ENCODE measurements at regions not wholly inside any gene's neighbourhood (a gene's known extent, or its start where the extent isn't known, plus 50 kb on each side); places are given as distances from the start of the nearest gene placed in this dataset.

GRCh38 chr20:40268321-40269075 is 420.5 kb downstream of the MAFB start:
- no peak for DNase-seq (ENCODE audit: low spot score)
- intact Hi-C loops (cut with DNase I) = no loop called here

DNA sequence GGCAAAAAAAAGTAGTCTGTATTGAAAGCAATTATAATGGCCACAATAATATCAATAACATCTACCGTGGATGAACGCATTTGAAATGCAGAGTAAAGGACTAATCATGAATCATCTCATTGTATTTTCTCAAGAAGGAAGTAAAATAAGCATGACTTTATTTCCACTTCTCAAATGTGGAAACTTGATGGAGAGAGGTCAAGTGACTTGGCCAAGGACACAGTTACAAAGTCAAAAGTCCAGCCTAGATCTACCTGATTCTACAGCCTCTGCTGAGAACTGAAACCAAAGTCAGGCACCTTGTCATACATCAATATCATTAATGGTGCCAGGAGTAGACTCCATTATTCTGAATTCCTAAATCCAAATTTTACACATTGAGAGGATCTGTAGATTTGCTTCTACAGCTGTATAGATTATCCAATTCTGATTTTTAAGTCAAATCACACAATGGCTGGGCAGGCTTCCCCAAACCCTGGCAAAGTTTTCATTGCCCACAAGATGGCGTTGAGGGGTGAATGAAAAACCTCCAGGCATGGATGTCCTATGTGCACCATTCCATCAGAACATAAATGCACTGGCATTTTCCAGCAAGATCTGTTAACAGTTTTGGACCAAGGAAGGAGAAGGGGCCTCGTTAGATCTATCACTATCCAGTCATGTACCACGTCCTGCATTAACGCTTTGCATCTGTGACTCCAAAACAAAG is 423.1 kb downstream of the MAFB start:
- no peak for DNase-seq (ENCODE audit: low spot score)
- intact Hi-C loops (cut with DNase I) = no loop called here

GRCh38 chr20:40262219-40262618 is 426.8 kb downstream of the MAFB start:
- intact Hi-C loops (cut with DNase I) = no loop called here
- no peak for DNase-seq (ENCODE audit: low spot score)

GRCh38 chr20:40258931-40259330 is 430.1 kb downstream of the MAFB start:
- intact Hi-C loops (cut with DNase I) = no loop called here

GRCh38 chr20:40257763-40258162 is 431.3 kb downstream of the MAFB start:
- intact Hi-C loops (cut with DNase I) = no loop called here
- no peak for DNase-seq (ENCODE audit: low spot score)

More at GRCh38 chr20:40258931-40259330, 430.1 kb downstream of the MAFB start:
- no peak for DNase-seq (ENCODE audit: low spot score)

DNA sequence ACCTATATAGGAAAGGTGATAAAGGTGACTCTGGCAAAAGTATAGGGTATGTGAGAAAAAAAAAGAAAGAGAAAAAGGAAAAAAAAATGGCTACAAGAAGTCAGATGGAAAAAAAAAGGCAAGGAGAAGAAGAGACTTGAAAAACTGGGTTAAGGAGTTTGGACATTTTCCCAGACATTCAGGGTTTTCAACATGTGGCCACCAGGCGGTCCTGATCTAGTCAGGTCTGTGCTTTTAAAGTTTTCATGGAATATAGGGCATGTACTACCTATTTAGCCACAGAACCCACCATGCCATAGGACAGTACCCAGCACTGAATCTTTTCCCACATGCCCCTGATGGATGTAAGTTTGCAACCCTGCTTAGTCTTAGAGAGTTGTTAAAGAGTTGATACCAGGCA is 433.7 kb downstream of the MAFB start:
- intact Hi-C loops (cut with DNase I) = no loop called here
- no peak for DNase-seq (ENCODE audit: low spot score)

- DNase-seq (ENCODE audit: low spot score) = no peak
These were observed 434.8 kb downstream of the MAFB start for GRCh38 chr20:40254023-40254772.

GRCh38 chr20:40251284-40251932 is 437.6 kb downstream of the MAFB start:
- intact Hi-C loops (cut with DNase I) = no loop called here
- no peak for DNase-seq (ENCODE audit: low spot score)

More at GRCh38 chr20:40254023-40254772, 434.8 kb downstream of the MAFB start:
- intact Hi-C loops (cut with DNase I) = no loop called here

DNA sequence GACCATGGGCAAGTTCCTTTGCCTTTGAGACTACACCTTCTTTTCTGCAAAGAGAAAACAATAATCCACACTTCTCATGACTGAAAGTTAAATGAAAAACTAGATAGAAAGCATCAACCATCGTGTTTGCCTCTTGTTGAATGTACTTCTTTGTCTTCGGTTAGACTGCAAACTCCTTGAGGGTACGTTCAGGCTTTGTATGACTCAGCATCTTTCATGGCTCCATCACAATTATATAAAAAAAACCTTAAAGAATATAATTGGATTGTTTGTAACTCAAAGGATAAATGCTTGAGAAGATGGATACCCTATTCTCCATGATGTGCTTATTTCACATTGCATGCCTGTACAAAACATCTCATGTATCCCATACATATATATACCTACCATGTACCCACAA is 439.2 kb downstream of the MAFB start:
- no peak for DNase-seq (ENCODE audit: low spot score)
- intact Hi-C loops (cut with DNase I) = no loop called here

- intact Hi-C loops (cut with DNase I) = no loop called here
- DNase-seq (ENCODE audit: low spot score) = no peak
These were observed 443.2 kb downstream of the MAFB start for GRCh38 chr20:40245829-40246228.

DNA sequence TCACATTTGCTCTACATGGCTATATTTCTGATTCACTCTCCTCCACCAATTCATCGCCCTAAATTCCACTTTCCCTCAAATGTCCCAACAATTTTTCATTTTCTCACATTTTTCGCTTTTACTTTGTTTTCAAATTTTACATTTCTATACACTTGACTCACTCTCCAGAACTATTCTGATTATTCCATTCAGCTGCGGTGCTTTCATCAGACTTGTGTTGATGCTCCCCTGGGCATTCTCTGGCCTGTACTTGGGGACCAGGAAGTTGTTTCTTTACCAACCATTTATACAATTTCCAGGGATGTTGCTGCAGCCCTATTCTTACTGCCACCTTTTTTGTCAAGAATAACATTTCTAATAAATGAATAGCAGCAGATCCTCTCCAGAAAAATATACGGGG is 444.8 kb downstream of the MAFB start:
- DNase-seq (ENCODE audit: low spot score) = no peak
- intact Hi-C loops (cut with DNase I) = no loop called here

- intact Hi-C loops (cut with DNase I) = no loop called here
- no peak for DNase-seq (ENCODE audit: low spot score)
These were observed 447.3 kb downstream of the MAFB start for GRCh38 chr20:40241596-40242343.

DNA sequence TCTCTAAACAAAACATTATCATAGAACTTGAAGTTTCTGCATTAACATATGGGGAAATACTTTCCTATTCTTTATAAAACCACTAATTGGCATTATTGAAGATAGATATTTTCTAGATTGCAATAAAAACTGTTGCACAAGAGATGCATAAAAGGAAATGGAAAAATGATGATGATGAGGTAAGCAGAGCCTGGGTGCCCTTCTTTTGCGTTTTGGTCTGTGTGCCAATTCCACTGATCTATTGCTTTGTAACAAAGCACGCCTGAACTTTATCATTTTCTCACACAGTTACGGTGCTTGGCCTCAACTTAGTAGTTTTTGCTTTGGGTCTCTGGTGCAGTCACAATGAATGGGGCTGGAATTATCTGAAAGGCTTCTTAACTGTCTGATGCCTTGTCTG is 450.5 kb downstream of the MAFB start:
- intact Hi-C loops (cut with DNase I) = no loop called here
- DNase-seq (ENCODE audit: low spot score) = no peak

DNA sequence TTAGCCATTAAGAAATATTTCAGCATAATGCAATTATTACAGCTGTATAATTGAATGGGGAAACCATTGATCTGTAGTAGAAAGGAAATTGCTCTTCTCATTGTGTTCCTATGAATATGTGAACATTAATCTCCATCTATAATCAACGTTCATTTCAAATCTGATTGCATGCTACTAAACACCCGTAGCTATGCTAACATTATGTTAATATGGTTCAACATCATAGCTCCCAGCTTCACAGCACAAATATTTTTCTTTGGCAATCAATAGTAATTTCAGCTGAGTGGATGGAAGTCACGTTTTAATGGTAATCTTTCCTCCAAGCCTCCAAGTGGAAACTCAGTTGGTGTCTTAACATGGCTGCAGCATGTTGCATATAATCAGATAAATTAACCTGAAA is 454.4 kb downstream of the MAFB start:
- intact Hi-C loops (cut with DNase I) = no loop called here
- DNase-seq (ENCODE audit: low spot score) = no peak

GRCh38 chr20:40233406-40233805 is 455.6 kb downstream of the MAFB start:
- intact Hi-C loops (cut with DNase I) = no loop called here
- DNase-seq (ENCODE audit: low spot score) = no peak

DNA sequence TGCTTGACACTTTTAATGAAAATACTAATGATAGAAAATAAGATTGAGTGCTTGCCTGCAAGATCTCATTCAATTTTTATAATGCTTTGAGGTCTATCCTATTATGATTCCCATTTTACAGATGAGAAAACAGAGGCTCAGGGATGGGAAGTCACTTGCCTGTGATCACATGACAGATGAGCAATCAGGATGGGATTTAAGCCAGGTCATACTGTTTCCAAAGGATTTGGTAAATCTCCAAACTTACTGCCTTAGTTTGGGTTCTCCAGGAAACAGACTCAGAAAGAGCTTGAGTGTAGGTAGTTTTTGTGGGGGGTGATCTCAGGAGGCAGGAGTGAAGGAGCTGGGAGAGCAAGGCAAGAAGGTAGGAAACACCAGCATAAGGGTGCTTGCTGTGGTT is 456.3 kb downstream of the MAFB start:
- intact Hi-C loops (cut with DNase I) = no loop called here
- DNase-seq (ENCODE audit: low spot score) = no peak

- no peak for DNase-seq (ENCODE audit: low spot score)
- intact Hi-C loops (cut with DNase I) = no loop called here
These were observed 456.8 kb downstream of the MAFB start for GRCh38 chr20:40232273-40232672.

GRCh38 chr20:40230486-40230885 is 458.6 kb downstream of the MAFB start:
- intact Hi-C loops (cut with DNase I) = no loop called here
- no peak for DNase-seq (ENCODE audit: low spot score)

- intact Hi-C loops (cut with DNase I) = no loop called here
- DNase-seq (ENCODE audit: low spot score) = no peak
These were observed 463.4 kb downstream of the MAFB start for GRCh38 chr20:40225596-40225995.
